Adipocyte (in vitro differentiated cells): ENCODE measurements at regions not wholly inside any gene's neighbourhood (a gene's known extent, or its start where the extent isn't known, plus 50 kb on each side); places are given as distances from the start of the nearest gene placed in this dataset.

Source experiments
- DNase-seq: peaks from one replicate; pipeline ENCODE4 v3.0.0-alpha.2; 2015; ENCODE audit warnings: low read depth
- H3K27me3 ChIP-seq: replicated peaks from 2 replicates; pipeline ENCODE4 v1.7.0; 2013; ENCODE audit warnings: mild to moderate bottlenecking, low read length, moderate library complexity; ENCODE audit not compliant: control insufficient read depth, insufficient read depth
- H3K36me3 ChIP-seq: 2 replicates; pipeline ENCODE4 v1.7.0; 2013; ENCODE audit warnings: low read length, mild to moderate bottlenecking, moderate library complexity; ENCODE audit not compliant: control insufficient read depth, insufficient read depth, severe bottlenecking
- H3K4me1 ChIP-seq: 2 replicates; pipeline ENCODE4 v1.7.0; 2013; ENCODE audit warnings: mild to moderate bottlenecking, low read length, moderate library complexity; ENCODE audit not compliant: control insufficient read depth, insufficient read depth
- H3K4me3 ChIP-seq: 2 replicates; pipeline ENCODE4 v1.7.0; 2013; ENCODE audit warnings: mild to moderate bottlenecking, low read length, moderate library complexity
- H3K9ac ChIP-seq: 2 replicates; pipeline ENCODE4 v1.7.0; 2013; ENCODE audit warnings: mild to moderate bottlenecking, low read length, moderate library complexity
- H3K9me3 ChIP-seq: 2 replicates; pipeline ENCODE4 v1.7.0; 2013; ENCODE audit warnings: mild to moderate bottlenecking, low read length, moderate library complexity; ENCODE audit not compliant: control insufficient read depth

GRCh38 chr18:44054514-44054913, 626.2 kb upstream of the SETBP1 start:
- Histone ChIP-seq H3K4me3 (no peak overlapping the region), H3K4me1 (peaks cover 4% of the 10 kb centered on the region), H3K9ac (no peak overlapping the region)

GRCh38 chr18:44060197-44060596, 620.5 kb upstream of the SETBP1 start:
- Histone ChIP-seq H3K4me1 (peaks cover 1% of the 10 kb centered on the region), H3K9ac (no peak overlapping the region)

More at GRCh38 chr18:44054514-44054913, 626.2 kb upstream of the SETBP1 start:
- no peaks in the 10 kb centered on the region for H3K27me3 ChIP-seq
- DNase-seq: no peak
- no peaks in the 10 kb centered on the region for H3K9me3 ChIP-seq
- H3K36me3 ChIP-seq: no peaks in the 10 kb centered on the region

GRCh38 chr18:44061438-44061837, 619.2 kb upstream of the SETBP1 start:
- Histone ChIP-seq H3K27me3 (no peaks in the 10 kb centered on the region), H3K4me3 (no peak overlapping the region), H3K9ac (no peak overlapping the region), H3K36me3 (no peaks in the 10 kb centered on the region), H3K9me3 (no peaks in the 10 kb centered on the region), H3K4me1 (no peaks in the 10 kb centered on the region)
- no peak for DNase-seq

More at GRCh38 chr18:44060197-44060596, 620.5 kb upstream of the SETBP1 start:
- H3K36me3 ChIP-seq: no peaks in the 10 kb centered on the region
- H3K9me3 ChIP-seq: no peaks in the 10 kb centered on the region
- no peaks in the 10 kb centered on the region for H3K27me3 ChIP-seq
- no peak overlapping the region for H3K4me3 ChIP-seq
- DNase-seq: no peak

DNA sequence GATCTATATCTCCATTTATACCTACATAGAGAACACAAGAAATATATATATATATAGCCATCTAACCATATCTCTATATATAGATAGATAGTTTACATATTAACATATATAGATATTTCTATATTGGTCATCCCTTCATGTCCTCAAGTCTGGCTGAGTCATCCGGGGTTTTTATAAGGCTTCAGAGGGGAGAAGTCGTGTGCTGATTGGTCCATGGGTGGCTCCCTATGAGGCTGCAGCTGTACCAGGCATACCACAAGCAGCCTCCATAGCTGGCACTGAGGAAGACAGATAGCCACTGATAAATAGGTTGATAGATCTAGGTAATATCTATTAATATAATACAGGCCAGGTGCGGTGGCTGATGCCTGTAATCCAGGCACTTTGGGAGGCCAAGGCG, 618.3 kb upstream of the SETBP1 start:
- no peak for DNase-seq
- no peaks in the 10 kb centered on the region for H3K36me3 ChIP-seq
- H3K27me3 ChIP-seq: no peaks in the 10 kb centered on the region
- H3K4me1 ChIP-seq: no peaks in the 10 kb centered on the region
- H3K9me3 ChIP-seq: no peaks in the 10 kb centered on the region
- no peak overlapping the region for H3K4me3 ChIP-seq
- no peak overlapping the region for H3K9ac ChIP-seq

DNA sequence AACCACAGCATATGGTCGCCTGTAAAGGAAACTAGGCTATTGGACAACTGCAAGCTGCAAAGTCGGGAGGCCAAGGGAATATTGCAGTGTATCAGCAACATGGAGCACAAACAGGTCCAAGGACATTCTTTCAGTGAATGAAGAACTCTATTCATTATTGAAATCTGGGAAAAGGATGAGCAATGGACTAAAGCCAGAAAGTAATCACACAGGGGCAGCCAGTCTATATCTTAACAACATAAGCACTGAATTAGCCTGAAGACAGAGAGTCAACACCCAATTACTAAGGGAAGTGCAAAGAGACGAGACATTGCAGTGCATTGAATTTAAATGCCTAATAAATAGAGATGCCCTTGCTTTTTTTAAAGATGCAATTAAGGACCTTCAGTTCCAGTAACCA, 615.5 kb upstream of the SETBP1 start:
- Histone ChIP-seq H3K36me3 (no peaks in the 10 kb centered on the region), H3K9me3 (no peaks in the 10 kb centered on the region), H3K4me1 (no peaks in the 10 kb centered on the region), H3K4me3 (no peak overlapping the region), H3K27me3 (no peaks in the 10 kb centered on the region), H3K9ac (no peak overlapping the region)
- no peak for DNase-seq

DNA sequence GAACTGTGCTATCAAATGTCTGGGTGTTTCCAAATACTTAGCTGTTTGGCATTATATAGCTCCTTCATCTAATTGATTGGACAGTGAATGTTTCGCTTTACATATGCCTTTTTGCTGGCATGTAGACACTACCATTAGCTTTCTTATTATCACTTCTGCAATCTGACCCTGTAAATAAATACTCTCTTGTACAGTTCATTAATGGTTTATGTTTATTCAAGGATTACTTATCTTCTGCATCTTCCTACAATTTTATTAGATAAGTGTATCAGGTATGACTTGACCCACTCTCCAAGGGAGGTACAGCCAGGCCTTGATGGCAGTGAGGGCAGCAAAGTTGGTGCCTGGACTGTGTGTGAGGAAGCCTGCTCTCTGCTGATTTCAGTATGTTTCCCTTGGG, 614.1 kb upstream of the SETBP1 start:
- no peaks in the 10 kb centered on the region for H3K4me1 ChIP-seq
- H3K4me3 ChIP-seq: no peak overlapping the region
- no peaks in the 10 kb centered on the region for H3K36me3 ChIP-seq
- no peaks in the 10 kb centered on the region for H3K27me3 ChIP-seq
- H3K9me3 ChIP-seq: no peaks in the 10 kb centered on the region
- no peak overlapping the region for H3K9ac ChIP-seq
- no peak for DNase-seq

DNA sequence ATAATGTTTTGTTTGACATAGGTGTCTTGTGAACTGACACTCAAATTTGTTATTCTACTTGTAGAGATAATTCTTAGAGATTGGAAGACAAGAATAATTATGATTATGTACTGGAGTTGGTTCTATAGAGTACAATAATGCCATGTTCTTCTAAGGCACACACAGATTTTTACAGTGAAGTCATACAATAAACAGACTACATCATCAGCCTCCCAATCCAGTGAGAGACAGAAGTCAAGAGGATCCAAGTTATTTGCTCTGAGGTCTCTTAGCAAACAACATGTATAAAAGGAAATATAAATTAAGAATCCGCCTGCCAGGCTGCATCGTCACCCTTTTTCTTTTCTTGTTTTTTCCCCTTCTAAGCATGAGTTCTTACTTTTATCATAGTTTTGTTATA, 613.5 kb upstream of the SETBP1 start:
- Histone ChIP-seq H3K9ac (no peak overlapping the region), H3K9me3 (no peaks in the 10 kb centered on the region), H3K4me3 (no peak overlapping the region), H3K36me3 (no peaks in the 10 kb centered on the region), H3K27me3 (no peaks in the 10 kb centered on the region), H3K4me1 (no peaks in the 10 kb centered on the region)
- no peak for DNase-seq

DNA sequence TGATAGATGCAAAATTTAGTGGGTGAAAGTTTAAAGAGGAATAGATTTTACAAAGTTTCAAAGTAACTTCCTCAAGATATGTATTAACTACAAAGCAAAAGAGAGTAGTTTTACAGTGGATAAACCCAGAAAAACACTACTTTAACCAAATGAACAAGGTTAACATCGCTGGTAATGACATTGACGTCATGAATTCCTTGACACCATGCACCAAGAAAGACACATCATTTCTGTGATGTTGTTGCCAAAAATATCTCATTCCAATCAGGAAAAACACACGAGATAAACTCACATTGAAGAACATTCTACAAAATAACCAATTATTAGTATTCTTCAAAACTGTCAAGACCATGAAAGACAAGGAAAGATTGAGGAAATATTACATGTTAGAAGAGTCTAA, 605.6 kb upstream of the SETBP1 start:
- no peaks in the 10 kb centered on the region for H3K27me3 ChIP-seq
- H3K9me3 ChIP-seq: no peaks in the 10 kb centered on the region
- peaks cover 7% of the 10 kb centered on the region for H3K4me1 ChIP-seq
- H3K9ac ChIP-seq: no peak overlapping the region
- no peak overlapping the region for H3K4me3 ChIP-seq
- no peaks in the 10 kb centered on the region for H3K36me3 ChIP-seq
- DNase-seq: no peak

DNA sequence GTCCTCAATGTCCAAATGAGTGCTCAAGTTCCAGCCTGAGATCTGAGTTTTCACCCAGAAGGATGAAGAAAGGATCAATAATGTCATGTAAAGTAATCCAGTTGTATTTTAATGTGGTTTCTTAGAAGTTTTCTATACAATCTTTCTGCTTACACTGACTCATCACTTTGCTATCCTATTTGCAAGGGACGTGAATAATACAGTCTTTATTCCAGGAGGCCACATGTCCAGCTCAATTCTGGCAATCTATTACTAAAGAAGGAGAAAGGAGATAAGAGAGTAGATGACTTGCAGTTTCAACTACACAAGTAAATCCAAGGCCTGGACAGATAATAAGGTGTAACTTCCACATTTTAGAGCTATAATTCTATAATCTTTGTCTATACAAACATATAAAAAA, 601.1 kb upstream of the SETBP1 start:
- peak overlapping the region; percentile 14 for H3K9ac ChIP-seq
- H3K4me3 ChIP-seq: no peak overlapping the region
- H3K27me3 ChIP-seq: no peaks in the 10 kb centered on the region
- peak; percentile 73 for DNase-seq
- H3K4me1 ChIP-seq: peaks cover 17% of the 10 kb centered on the region
- H3K9me3 ChIP-seq: no peaks in the 10 kb centered on the region
- H3K36me3 ChIP-seq: no peaks in the 10 kb centered on the region

DNA sequence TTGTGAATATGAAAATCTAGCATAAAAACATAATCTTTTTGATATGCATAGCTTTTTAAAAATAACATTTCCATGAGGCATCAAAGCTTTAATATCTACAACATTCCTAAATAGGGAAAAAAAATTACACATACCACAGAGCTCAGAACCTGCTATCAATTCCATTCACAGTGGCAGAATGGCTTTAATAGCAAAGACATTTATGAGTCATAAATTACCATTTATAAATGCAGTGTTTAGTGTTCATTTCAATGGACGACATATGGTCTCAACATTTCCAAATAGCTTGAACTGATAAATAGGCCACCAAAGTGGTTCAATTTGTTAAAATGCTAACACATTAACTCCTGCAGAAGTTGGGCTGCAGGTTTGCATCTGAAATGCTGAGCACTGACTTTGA, 600.6 kb upstream of the SETBP1 start:
- Histone ChIP-seq H3K4me1 (peaks cover 17% of the 10 kb centered on the region), H3K4me3 (no peak overlapping the region), H3K9ac (peak overlapping the region; percentile 14), H3K27me3 (no peaks in the 10 kb centered on the region), H3K36me3 (no peaks in the 10 kb centered on the region), H3K9me3 (no peaks in the 10 kb centered on the region)
- DNase-seq: no peak

GRCh38 chr18:44089732-44090131, 591.0 kb upstream of the SETBP1 start:
- DNase-seq: no peak
- no peak overlapping the region for H3K4me3 ChIP-seq
- no peaks in the 10 kb centered on the region for H3K9me3 ChIP-seq
- H3K27me3 ChIP-seq: no peaks in the 10 kb centered on the region
- H3K36me3 ChIP-seq: no peaks in the 10 kb centered on the region
- H3K9ac ChIP-seq: no peak overlapping the region
- H3K4me1 ChIP-seq: peaks cover 3% of the 10 kb centered on the region

DNA sequence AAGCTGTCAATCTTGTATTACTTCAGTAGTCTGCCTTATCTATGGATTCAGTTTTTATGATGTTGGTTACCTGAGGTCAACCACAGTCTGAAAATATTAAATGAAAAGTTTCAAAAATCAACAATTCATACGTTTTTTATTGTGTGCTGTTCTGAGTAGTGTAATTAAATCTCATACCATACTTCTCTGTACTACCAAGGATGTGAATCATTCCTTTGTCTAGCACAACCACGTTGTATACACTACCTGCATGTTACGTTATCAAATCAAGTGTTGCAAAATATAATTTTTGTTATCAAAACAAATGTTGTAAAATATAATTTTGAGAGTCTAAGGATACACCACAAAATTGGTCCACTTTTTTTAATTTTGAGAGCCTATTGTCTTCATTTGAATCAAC, 590.2 kb upstream of the SETBP1 start:
- Histone ChIP-seq H3K9me3 (peaks cover 3% of the 10 kb centered on the region), H3K27me3 (no peaks in the 10 kb centered on the region), H3K36me3 (no peaks in the 10 kb centered on the region), H3K4me1 (peaks cover 3% of the 10 kb centered on the region), H3K4me3 (no peak overlapping the region), H3K9ac (no peak overlapping the region)
- DNase-seq: no peak
